ENCODE measurements at regions not wholly inside any gene's neighbourhood (a gene's known extent, or its start where the extent isn't known, plus 50 kb on each side); places are given as distances from the start of the nearest gene placed in this dataset.

DNA sequence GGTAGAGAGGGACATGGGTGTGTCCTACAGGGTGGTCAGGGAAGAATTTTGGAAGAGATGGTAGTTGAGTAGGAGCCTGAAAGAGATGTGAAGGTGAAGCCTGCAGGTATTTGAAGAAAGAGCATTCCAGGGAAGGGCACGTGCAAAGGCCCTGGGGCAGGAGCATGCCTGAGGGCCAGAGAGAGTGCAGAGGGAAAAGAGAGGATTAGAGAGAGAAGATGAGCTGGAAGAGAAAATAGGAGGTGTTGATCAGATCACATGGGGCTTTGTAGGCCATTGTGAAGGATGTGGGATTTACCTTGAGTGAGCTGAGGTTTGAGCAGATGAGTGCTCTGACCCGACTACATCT lies 455.0 kb downstream of the HAPSTR1 start:
- Histone ChIP-seq H3K27me3 (no peaks in the 10 kb centered on the region), H3K9me3 (no peaks in the 10 kb centered on the region), H3K27ac (no peak overlapping the region), H3K36me3 (no peaks in the 10 kb centered on the region), H3K4me1 (peaks cover 4 to 10% of the 10 kb centered on the region in 2 donors), H3K4me3 (replicated peaks in 1 of 3) (no peak overlapping the region)
- intact Hi-C loops (cut with DNase I): no loop called here
- no peak for DNase-seq
- TF ChIP-seq, protein P1, sequence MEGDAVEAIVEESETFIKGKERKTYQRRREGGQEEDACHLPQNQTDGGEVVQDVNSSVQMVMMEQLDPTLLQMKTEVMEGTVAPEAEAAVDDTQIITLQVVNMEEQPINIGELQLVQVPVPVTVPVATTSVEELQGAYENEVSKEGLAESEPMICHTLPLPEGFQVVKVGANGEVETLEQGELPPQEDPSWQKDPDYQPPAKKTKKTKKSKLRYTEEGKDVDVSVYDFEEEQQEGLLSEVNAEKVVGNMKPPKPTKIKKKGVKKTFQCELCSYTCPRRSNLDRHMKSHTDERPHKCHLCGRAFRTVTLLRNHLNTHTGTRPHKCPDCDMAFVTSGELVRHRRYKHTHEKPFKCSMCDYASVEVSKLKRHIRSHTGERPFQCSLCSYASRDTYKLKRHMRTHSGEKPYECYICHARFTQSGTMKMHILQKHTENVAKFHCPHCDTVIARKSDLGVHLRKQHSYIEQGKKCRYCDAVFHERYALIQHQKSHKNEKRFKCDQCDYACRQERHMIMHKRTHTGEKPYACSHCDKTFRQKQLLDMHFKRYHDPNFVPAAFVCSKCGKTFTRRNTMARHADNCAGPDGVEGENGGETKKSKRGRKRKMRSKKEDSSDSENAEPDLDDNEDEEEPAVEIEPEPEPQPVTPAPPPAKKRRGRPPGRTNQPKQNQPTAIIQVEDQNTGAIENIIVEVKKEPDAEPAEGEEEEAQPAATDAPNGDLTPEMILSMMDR (IDR thresholded peaks at IDR 0.05): no peak
- TF ChIP-seq POLR2A (IDR thresholded peaks at IDR 0.05): no peak
- 85 to 92% methylated on average over 2 of the region's 2 CpGs for WGBS, 2 donors

DNA sequence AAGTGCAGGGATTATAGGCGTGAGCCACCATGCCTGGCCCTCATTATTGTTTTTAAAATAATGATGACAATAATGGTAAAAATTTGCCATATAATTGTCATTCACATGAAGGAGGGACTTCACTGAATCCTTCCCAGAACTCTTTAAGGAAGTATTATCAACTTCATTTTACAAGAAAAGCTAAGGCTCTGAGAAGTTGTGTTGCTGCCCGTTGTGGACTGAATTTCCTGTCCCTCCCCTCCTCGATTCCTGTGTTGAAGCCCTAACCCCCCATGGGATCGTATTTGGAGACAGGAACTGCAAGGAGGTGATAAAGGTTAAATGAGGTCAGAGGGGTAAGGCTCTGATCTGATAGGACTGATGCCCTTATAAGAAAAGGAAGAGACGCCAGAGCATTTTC lies 458.0 kb downstream of the HAPSTR1 start:
- Histone ChIP-seq H3K36me3 (no peaks in the 10 kb centered on the region), H3K27me3 (no peaks in the 10 kb centered on the region), H3K4me3 (replicated peaks in 1 of 3) (no peak overlapping the region), H3K9me3 (no peaks in the 10 kb centered on the region), H3K27ac (no peak overlapping the region), H3K4me1 (peaks cover 4 to 10% of the 10 kb centered on the region in 2 donors)
- intact Hi-C loops (cut with DNase I): no loop called here
- DNase-seq: no peak
- 65 to 73% methylated on average over 5 of the region's 5 CpGs for WGBS, 2 donors
- no peak for TF ChIP-seq POLR2A (IDR thresholded peaks at IDR 0.05)
- TF ChIP-seq, protein P1 (IDR thresholded peaks at IDR 0.05): no peak

DNA sequence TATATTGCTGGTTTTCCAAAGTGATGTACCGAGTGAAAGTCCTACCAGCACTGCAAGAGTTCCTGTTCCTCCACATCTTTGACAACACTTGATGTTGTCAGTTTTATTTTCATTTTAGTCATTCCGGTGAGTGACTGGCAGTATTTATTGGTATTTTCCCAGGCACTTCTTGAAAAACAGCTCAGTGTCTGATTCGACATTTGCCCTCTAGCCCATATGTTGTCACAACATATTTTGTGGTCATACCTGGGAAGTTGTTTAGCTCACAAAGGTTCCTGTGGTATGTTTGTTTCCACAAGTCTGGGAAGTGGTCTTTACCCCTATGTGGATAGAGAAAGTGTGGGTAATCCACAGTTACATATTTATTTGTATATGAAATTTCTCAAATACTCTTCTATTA lies 463.6 kb downstream of the HAPSTR1 start:
- Histone ChIP-seq H3K9me3 (no peaks in the 10 kb centered on the region), H3K36me3 (no peaks in the 10 kb centered on the region), H3K27ac (no peak overlapping the region), H3K27me3 (no peaks in the 10 kb centered on the region), H3K4me3 (replicated peaks in 1 of 3) (no peak overlapping the region), H3K4me1 (no peaks in the 10 kb centered on the region)
- TF ChIP-seq, protein P1 (IDR thresholded peaks at IDR 0.05): no peak
- no peak for TF ChIP-seq POLR2A (IDR thresholded peaks at IDR 0.05)
- intact Hi-C loops (cut with DNase I): no loop called here
- WGBS, 2 donors: 90 to 95% methylated on average over 3 of the region's 3 CpGs
- DNase-seq: no peak

DNA sequence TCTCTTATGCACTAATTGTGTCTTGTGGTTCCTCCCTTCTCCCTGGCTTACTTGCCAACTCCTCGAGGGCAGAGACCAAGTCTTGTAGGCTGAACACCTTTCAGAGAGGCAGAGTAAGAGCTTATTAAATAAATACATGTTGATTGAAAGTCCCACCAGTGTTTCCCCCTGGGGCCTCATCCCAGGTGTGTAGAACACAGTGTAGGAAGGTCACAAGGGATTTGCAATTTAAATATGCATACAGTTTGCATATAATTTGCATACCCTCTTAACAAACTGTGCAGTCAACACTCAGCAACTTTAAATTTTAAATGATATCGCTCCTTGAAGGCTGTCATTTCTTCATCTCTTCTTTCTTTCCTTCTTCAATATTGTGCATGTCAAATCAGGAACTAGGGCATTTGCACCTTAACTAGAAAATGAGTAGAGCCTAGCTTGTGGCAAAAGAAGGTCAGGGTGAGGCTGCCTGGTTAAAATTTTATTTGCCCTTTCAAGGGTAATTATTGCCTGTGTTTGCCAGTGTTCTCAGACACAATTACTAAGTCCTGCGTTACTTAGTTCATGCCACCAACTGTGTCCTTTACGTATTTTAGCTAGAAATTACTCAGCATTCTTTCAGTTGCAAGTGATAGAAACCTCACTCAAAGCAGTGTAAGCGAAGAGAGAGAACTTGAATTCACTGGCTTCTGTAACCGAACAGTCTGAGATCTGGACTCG lies 465.7 kb downstream of the HAPSTR1 start:
- no peaks in the 10 kb centered on the region for H3K4me1 ChIP-seq
- no peak for DNase-seq
- H3K9me3 ChIP-seq: no peaks in the 10 kb centered on the region
- H3K27ac ChIP-seq: no peak overlapping the region
- intact Hi-C loops (cut with DNase I): no loop called here
- H3K4me3 ChIP-seq (replicated peaks in 1 of 3): no peak overlapping the region
- H3K27me3 ChIP-seq: no peaks in the 10 kb centered on the region
- no peak for TF ChIP-seq POLR2A (IDR thresholded peaks at IDR 0.05)
- TF ChIP-seq, protein P1 (IDR thresholded peaks at IDR 0.05): no peak
- 79 to 84% methylated on average over 7 of the region's 7 CpGs for WGBS, 2 donors
- no peaks in the 10 kb centered on the region for H3K36me3 ChIP-seq

DNA sequence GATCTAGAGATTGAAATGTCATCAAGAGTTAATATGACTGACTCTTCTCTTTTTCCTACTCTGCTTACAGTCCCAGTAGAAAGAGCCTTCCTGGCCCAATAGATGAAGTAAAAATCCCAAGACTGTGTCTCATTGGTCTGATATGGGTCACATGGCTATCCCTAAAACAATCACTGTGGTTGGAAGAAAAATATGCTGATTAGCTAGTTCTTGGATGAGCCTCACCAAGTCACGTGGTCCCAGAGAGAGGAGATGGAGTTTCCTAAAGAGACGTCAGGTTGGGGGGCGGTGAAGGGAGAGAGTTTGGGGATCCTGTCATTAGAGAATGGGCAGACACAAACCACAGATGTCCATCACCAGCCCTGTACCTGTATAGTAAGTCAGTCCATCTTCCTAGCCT lies 466.3 kb downstream of the HAPSTR1 start:
- no peaks in the 10 kb centered on the region for H3K9me3 ChIP-seq
- no peaks in the 10 kb centered on the region for H3K27me3 ChIP-seq
- H3K4me3 ChIP-seq (replicated peaks in 1 of 3): no peak overlapping the region
- 87 to 88% methylated on average over 3 of the region's 3 CpGs for WGBS, 2 donors
- no peak overlapping the region for H3K27ac ChIP-seq
- no peaks in the 10 kb centered on the region for H3K4me1 ChIP-seq
- TF ChIP-seq, protein P1 (IDR thresholded peaks at IDR 0.05): no peak
- TF ChIP-seq POLR2A (IDR thresholded peaks at IDR 0.05): no peak
- H3K36me3 ChIP-seq: no peaks in the 10 kb centered on the region
- DNase-seq: no peak
- intact Hi-C loops (cut with DNase I): no loop called here

Data from thyroid gland (tissue), 4 donors.